OCI-LY1 (cell line): ENCODE measurements at regions not wholly inside any gene's neighbourhood (a gene's known extent, or its start where the extent isn't known, plus 50 kb on each side); places are given as distances from the start of the nearest gene placed in this dataset.

Experiments
- H2AFZ ChIP-seq: fragments of 200-600 bp; sonication (generic), shearing (Covaris generic); 2 replicates; pipeline ENCODE4 v1.6.0; 2014; ENCODE audit warnings: antibody characterized with exemption, mild to moderate bottlenecking, low read length
- H3F3A ChIP-seq: fragments of 200-600 bp; sonication (generic), shearing (Covaris generic); 2 replicates; pipeline ENCODE4 v1.6.0; 2014; ENCODE audit warnings: mild to moderate bottlenecking, antibody characterized with exemption, low read length, moderate library complexity; ENCODE audit not compliant: insufficient read depth
- H3K27ac ChIP-seq: fragments of 200-600 bp; sonication (generic); 2 replicates; pipeline ENCODE4 v1.5.1; 2014; ENCODE audit warnings: low read length, mixed run types, mild to moderate bottlenecking, low read depth; ENCODE audit not compliant: poor library complexity, severe bottlenecking
- H3K27me3 ChIP-seq: fragments of 200-600 bp; sonication (generic); 2 replicates; pipeline ENCODE4 v1.6.0; 2014; ENCODE audit warnings: antibody characterized with exemption, mild to moderate bottlenecking, low read length, moderate library complexity; ENCODE audit not compliant: insufficient read depth
- H3K36me3 ChIP-seq: fragments of 200-600 bp; sonication (generic); 2 replicates; pipeline ENCODE4 v1.6.1; 2014; ENCODE audit warnings: mild to moderate bottlenecking, antibody characterized with exemption, low read length, moderate library complexity, mixed read lengths; ENCODE audit not compliant: insufficient read depth
- H3K4me1 ChIP-seq: fragments of 200-600 bp; sonication (generic); 2 replicates; pipeline ENCODE4 v1.5.1; 2014; ENCODE audit warnings: mild to moderate bottlenecking, low read length, moderate library complexity; ENCODE audit not compliant: insufficient read depth, severe bottlenecking
- H3K4me2 ChIP-seq: fragments of 200-600 bp; sonication (generic), shearing (Covaris generic); 2 replicates; pipeline ENCODE4 v1.6.1; 2014; ENCODE audit warnings: low read length
- H3K4me3 ChIP-seq: fragments of 200-600 bp; sonication (generic); 2 replicates; pipeline ENCODE4 v1.5.1; 2014; ENCODE audit warnings: low read length, low read depth, mild to moderate bottlenecking, mixed read lengths; ENCODE audit not compliant: poor library complexity, severe bottlenecking
- H3K79me2 ChIP-seq: fragments of 200-600 bp; shearing (Covaris generic); 2 replicates; pipeline ENCODE4 v1.6.1; 2016; ENCODE audit warnings: mixed run types, low read length, mixed read lengths; ENCODE audit not compliant: insufficient read depth
- H3K9ac ChIP-seq: fragments of 200-600 bp; sonication (generic), shearing (Covaris generic); 2 replicates; pipeline ENCODE4 v1.6.1; 2014; ENCODE audit warnings: mild to moderate bottlenecking, low read length, mixed read lengths
- H3K9me2 ChIP-seq: fragments of 200-600 bp; sonication (generic), shearing (Covaris generic); 2 replicates; pipeline ENCODE4 v1.6.1; 2014; ENCODE audit warnings: low read depth, mild to moderate bottlenecking, low read length, mixed read lengths
- H3K9me3 ChIP-seq: fragments of 200-600 bp; shearing (Covaris generic); 2 replicates; pipeline ENCODE4 v1.6.1; 2014; ENCODE audit warnings: low read length, mixed read lengths
- H4K20me1 ChIP-seq: fragments of 200-600 bp; sonication (generic), shearing (Covaris generic); 2 replicates; pipeline ENCODE4 v1.6.0; 2016; ENCODE audit warnings: mild to moderate bottlenecking, low read length; ENCODE audit not compliant: insufficient read depth
- EZH2 ChIP-seq: fragments of 200-600 bp; sonication (generic), shearing (Covaris generic); IDR thresholded peaks from 2 replicates; pipeline ENCODE4 v1.8.0; 2017; ENCODE audit warnings: borderline replicate concordance, mixed run types, mild to moderate bottlenecking, antibody characterized with exemption, low read length, moderate library complexity, mixed read lengths
- TF ChIP-seq, protein P1 (sequence below): fragments of 200-600 bp; sonication (generic), shearing (Covaris generic); IDR thresholded peaks from 2 replicates; pipeline ENCODE4 v1.5.1; 2017; ENCODE audit warnings: mild to moderate bottlenecking, antibody characterized with exemption, low read length, moderate library complexity, mixed read lengths

DNA sequence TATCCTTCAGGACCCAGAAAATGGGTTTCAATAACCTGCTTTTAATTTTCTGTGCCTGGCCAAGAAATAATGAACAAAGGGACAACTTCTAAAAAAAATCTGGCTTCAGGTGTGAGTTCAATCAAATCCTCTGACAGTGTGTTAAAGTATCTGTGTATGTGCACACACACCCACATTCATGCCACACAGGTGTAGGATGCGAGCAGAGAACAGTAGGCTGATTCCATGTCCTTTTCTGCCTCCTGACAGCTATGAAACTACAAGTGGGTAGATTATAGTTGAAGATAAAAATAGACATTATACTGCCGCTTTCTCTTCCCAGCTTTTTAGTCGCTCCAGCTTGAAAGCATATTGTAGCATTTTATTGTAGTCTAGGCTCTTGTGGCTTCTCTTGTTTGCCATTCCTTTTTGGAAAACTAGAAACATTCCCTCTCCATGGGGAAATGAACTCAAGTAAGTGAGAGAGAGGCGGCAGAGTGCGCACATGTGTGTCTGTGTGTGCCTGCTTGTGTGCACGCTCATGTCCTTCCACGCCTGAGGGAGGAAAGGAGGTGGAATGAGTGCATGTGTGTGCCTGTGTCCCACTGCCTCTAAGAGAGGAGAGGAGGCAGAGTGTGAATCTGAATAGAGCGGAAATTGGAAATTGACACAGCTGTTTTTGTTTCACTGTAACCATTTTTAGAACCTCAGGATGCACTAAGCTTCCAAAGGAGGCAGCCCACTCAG lies 273.0 kb downstream of the ELAVL2 start:
- Histone ChIP-seq H3K4me1 (no peaks in the 10 kb centered on the region), H3F3A (no peaks in the 10 kb centered on the region), H3K9me3 (no peaks in the 10 kb centered on the region), H3K4me3 (no peak overlapping the region), H3K36me3 (no peaks in the 10 kb centered on the region), H3K4me2 (no peak overlapping the region), H3K27me3 (peaks cover 4% of the 10 kb centered on the region; the same call in 1 of the 2 replicates), H3K9ac (no peak overlapping the region), H3K9me2 (no peaks in the 10 kb centered on the region), H3K27ac (no peak overlapping the region), H3K79me2 (no peaks in the 10 kb centered on the region), H4K20me1 (no peaks in the 10 kb centered on the region), H2AFZ (no peak overlapping the region)
- TF ChIP-seq EZH2, result no peak
- TF ChIP-seq, protein P1, sequence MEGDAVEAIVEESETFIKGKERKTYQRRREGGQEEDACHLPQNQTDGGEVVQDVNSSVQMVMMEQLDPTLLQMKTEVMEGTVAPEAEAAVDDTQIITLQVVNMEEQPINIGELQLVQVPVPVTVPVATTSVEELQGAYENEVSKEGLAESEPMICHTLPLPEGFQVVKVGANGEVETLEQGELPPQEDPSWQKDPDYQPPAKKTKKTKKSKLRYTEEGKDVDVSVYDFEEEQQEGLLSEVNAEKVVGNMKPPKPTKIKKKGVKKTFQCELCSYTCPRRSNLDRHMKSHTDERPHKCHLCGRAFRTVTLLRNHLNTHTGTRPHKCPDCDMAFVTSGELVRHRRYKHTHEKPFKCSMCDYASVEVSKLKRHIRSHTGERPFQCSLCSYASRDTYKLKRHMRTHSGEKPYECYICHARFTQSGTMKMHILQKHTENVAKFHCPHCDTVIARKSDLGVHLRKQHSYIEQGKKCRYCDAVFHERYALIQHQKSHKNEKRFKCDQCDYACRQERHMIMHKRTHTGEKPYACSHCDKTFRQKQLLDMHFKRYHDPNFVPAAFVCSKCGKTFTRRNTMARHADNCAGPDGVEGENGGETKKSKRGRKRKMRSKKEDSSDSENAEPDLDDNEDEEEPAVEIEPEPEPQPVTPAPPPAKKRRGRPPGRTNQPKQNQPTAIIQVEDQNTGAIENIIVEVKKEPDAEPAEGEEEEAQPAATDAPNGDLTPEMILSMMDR, result no peak

DNA sequence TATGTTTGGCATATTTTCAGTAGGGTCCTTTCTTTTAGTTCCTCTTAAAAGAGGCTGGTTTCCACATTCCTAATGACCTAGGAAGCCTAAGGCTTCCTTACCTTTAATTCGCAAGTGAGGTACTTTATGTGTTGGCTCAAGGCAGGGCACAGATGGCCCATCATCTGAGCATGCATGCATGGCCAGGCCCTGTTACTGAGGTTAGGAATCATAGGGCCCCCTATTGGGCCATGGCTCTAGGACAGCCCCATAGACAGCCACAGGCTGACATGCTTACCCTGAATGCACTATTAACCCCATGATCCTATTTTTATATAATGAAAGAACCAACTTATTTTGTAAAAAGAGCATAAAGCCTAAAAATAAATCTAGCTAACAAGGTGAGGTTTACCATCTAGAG lies 271.4 kb downstream of the ELAVL2 start:
- Histone ChIP-seq H3K4me1 (no peaks in the 10 kb centered on the region), H3K27me3 (peaks cover 4% of the 10 kb centered on the region; the same call in 1 of the 2 replicates), H3K4me2 (no peak overlapping the region), H3K27ac (no peak overlapping the region), H4K20me1 (no peaks in the 10 kb centered on the region), H3K9me2 (no peaks in the 10 kb centered on the region), H3K9me3 (no peaks in the 10 kb centered on the region), H3K36me3 (no peaks in the 10 kb centered on the region), H3K79me2 (no peaks in the 10 kb centered on the region), H3F3A (no peaks in the 10 kb centered on the region), H3K9ac (no peak overlapping the region), H3K4me3 (no peak overlapping the region), H2AFZ (no peak overlapping the region)
- TF ChIP-seq, protein P1, result no peak
- TF ChIP-seq EZH2, result no peak

DNA sequence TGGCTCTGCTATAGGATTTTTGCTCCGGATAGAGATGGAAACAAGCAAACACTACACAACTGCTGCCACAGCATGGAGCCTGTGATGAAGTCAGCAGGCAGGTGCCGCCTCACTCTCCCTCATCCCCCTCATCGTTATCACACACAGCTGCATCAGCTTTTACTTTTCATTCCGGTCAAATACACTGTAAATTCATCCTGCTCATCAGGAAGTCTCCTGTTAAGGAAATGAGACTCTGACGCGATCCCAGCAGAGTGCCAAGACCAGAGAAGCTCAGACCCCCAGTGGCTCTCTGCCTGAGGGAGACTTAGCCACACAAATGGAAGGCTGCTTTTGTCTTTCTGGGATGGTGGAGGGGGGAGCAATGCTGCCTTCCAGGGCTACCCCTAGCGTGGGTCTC lies 270.2 kb downstream of the ELAVL2 start:
- Histone ChIP-seq H3K4me1 (no peaks in the 10 kb centered on the region), H3K4me2 (no peak overlapping the region), H3K27ac (no peak overlapping the region), H2AFZ (no peak overlapping the region), H3K9me2 (no peaks in the 10 kb centered on the region), H4K20me1 (no peaks in the 10 kb centered on the region), H3K36me3 (no peaks in the 10 kb centered on the region), H3K4me3 (no peak overlapping the region), H3K27me3 (peaks cover 4% of the 10 kb centered on the region; the same call in 1 of the 2 replicates), H3K9me3 (no peaks in the 10 kb centered on the region), H3K79me2 (no peaks in the 10 kb centered on the region), H3K9ac (no peak overlapping the region), H3F3A (no peaks in the 10 kb centered on the region)
- no peak for TF ChIP-seq EZH2
- TF ChIP-seq, protein P1, result no peak
